Mesenchymal stem cell (in vitro differentiated cells and primary cell): ENCODE measurements at regions not wholly inside any gene's neighbourhood (a gene's known extent, or its start where the extent isn't known, plus 50 kb on each side); places are given as distances from the start of the nearest gene placed in this dataset.

Source experiments
- DNase-seq: peaks from one replicate; pipeline ENCODE4 v3.0.0-alpha.2; 2013
- H2AFZ ChIP-seq: one replicate; pipeline ENCODE4 v1.6.1; 2013; ENCODE audit warnings: low read depth, mild to moderate bottlenecking, control low read depth, inconsistent platforms, low read length, moderate library complexity
- H2AK5ac ChIP-seq: 2 replicates; pipeline ENCODE4 v1.6.1; 2013; ENCODE audit warnings: low read length, moderate library complexity, mild to moderate bottlenecking, inconsistent platforms; ENCODE audit not compliant: severe bottlenecking
- H2BK120ac ChIP-seq: one replicate; pipeline ENCODE4 v1.6.1; 2013; ENCODE audit warnings: low read depth, mild to moderate bottlenecking, inconsistent platforms, low read length, moderate library complexity
- H2BK12ac ChIP-seq, 2 experiments: one replicate each; pipeline ENCODE4 v1.6.1; 2013; ENCODE audit warnings: inconsistent platforms in 2 of 2, low read length in 2 of 2, mild to moderate bottlenecking in 2 of 2, moderate library complexity in 2 of 2, control low read depth in 1 of 2
- H2BK15ac ChIP-seq: one replicate; pipeline ENCODE4 v1.6.1; 2013; ENCODE audit warnings: mild to moderate bottlenecking, low read depth, inconsistent platforms; ENCODE audit not compliant: poor library complexity, severe bottlenecking
- H2BK5ac ChIP-seq: 2 replicates; pipeline ENCODE4 v1.6.1; 2013; ENCODE audit warnings: low read depth, mild to moderate bottlenecking, low read length, control low read depth, inconsistent platforms; ENCODE audit not compliant: poor library complexity, severe bottlenecking
- H3K14ac ChIP-seq, 2 experiments: one replicate each; pipeline ENCODE4 v1.6.1; 2013; ENCODE audit warnings: inconsistent platforms in 2 of 2, low read length in 2 of 2, control low read depth in 1 of 2, mild to moderate bottlenecking in 1 of 2, moderate library complexity in 1 of 2
- H3K18ac ChIP-seq, 2 experiments: one replicate each; pipeline ENCODE4 v1.6.1; 2013; ENCODE audit warnings: inconsistent platforms in 2 of 2, low read length in 2 of 2, control low read depth in 1 of 2, low read depth in 1 of 2, mild to moderate bottlenecking in 1 of 2
- H3K23ac ChIP-seq, 2 experiments: one replicate each; pipeline ENCODE4 v1.6.1; 2013; ENCODE audit warnings: inconsistent platforms in 2 of 2, low read length in 2 of 2, mild to moderate bottlenecking in 2 of 2, moderate library complexity in 2 of 2, control low read depth in 1 of 2
- H3K27ac ChIP-seq: 2 replicates; pipeline ENCODE4 v1.5.1; 2013; ENCODE audit warnings: mild to moderate bottlenecking, moderate library complexity, low read length, control low read depth, inconsistent platforms; ENCODE audit not compliant: poor library complexity, severe bottlenecking
- H3K27me3 ChIP-seq, 2 experiments: 2 replicates each; pipeline versions ENCODE4 v1.6.1 to v1.7.0; 2013; ENCODE audit warnings: low read length in 2 of 2, mild to moderate bottlenecking in 2 of 2, moderate library complexity in 2 of 2, control low read depth in 1 of 2, inconsistent platforms in 1 of 2; ENCODE audit not compliant: control insufficient read depth in 1 of 2, insufficient read depth in 1 of 2
- H3K36me3 ChIP-seq, 2 experiments: 2 replicates each; pipeline versions ENCODE4 v1.6.1 to v1.7.0; 2013; ENCODE audit warnings: low read length in 2 of 2, control low read depth in 1 of 2, inconsistent platforms in 1 of 2, low read depth in 1 of 2, mild to moderate bottlenecking in 1 of 2; ENCODE audit not compliant: insufficient read depth in 2 of 2, control insufficient read depth in 1 of 2
- H3K4ac ChIP-seq, 2 experiments: one replicate each; pipeline ENCODE4 v1.6.1; 2013; ENCODE audit warnings: inconsistent platforms in 2 of 2, low read length in 2 of 2, mild to moderate bottlenecking in 2 of 2, moderate library complexity in 2 of 2, control low read depth in 1 of 2, low read depth in 1 of 2
- H3K4me1 ChIP-seq: 2 replicates; pipeline ENCODE4 v1.6.1; 2013; ENCODE audit warnings: low read depth, low read length, control low read depth; ENCODE audit not compliant: control insufficient read depth, insufficient read depth
- H3K4me2 ChIP-seq: 2 replicates; pipeline ENCODE4 v1.6.1; 2013; ENCODE audit warnings: low read length, mild to moderate bottlenecking, inconsistent platforms; ENCODE audit not compliant: poor library complexity, severe bottlenecking
- H3K4me3 ChIP-seq, 2 experiments: 2 replicates each; pipeline versions ENCODE4 v1.5.1 to v1.7.0; 2013; ENCODE audit warnings: low read length in 2 of 2, mild to moderate bottlenecking in 2 of 2, control low read depth in 1 of 2, low read depth in 1 of 2; ENCODE audit not compliant: insufficient read depth in 1 of 2
- H3K79me1 ChIP-seq: replicated peaks from 2 replicates; pipeline ENCODE4 v1.6.1; 2013; ENCODE audit warnings: mild to moderate bottlenecking, control low read depth, low read length, inconsistent platforms; ENCODE audit not compliant: poor library complexity, severe bottlenecking
- H3K9ac ChIP-seq: 2 replicates; pipeline ENCODE4 v1.7.0; 2013; ENCODE audit warnings: mild to moderate bottlenecking, low read length, moderate library complexity
- H3K9me3 ChIP-seq: 2 replicates; pipeline ENCODE4 v1.7.0; 2013; ENCODE audit warnings: mild to moderate bottlenecking, low read length; ENCODE audit not compliant: control insufficient read depth
- H4K8ac ChIP-seq: one replicate; pipeline ENCODE4 v1.6.1; 2013; ENCODE audit warnings: inconsistent platforms, mild to moderate bottlenecking, low read length, moderate library complexity
- H4K91ac ChIP-seq: one replicate; pipeline ENCODE4 v1.6.1; 2013; ENCODE audit warnings: mild to moderate bottlenecking, low read length, inconsistent platforms
- WGBS: methylation state at CpG from one replicate; pipeline ENCODE4 v1.1.7; 2013; ENCODE audit warnings: mixed read lengths; 5-methylcytosine and 5-hydroxymethylcytosine counted together

- H2BK15ac ChIP-seq, result no peak overlapping the region
- H2BK5ac ChIP-seq, result no peak overlapping the region
- no peak for DNase-seq
- H3K79me1 ChIP-seq, result no peaks in the 10 kb centered on the region
- H3K4me2 ChIP-seq, result no peak overlapping the region
- no peak overlapping the region for H2AFZ ChIP-seq
- H3K18ac ChIP-seq, result no peak overlapping the region
- H4K91ac ChIP-seq, result no peak overlapping the region
- no peak overlapping the region for H2AK5ac ChIP-seq
- H3K9me3 ChIP-seq, result no peaks in the 10 kb centered on the region
- H2BK120ac ChIP-seq, result no peak overlapping the region
- no peak overlapping the region for H3K4me3 ChIP-seq
- no peak overlapping the region for H4K8ac ChIP-seq
- H3K36me3 ChIP-seq, result no peaks in the 10 kb centered on the region
- no peak overlapping the region for H3K14ac ChIP-seq
- no peak overlapping the region for H3K23ac ChIP-seq
- H3K27ac ChIP-seq, result no peak overlapping the region
- H3K27me3 ChIP-seq, result no peaks in the 10 kb centered on the region
- WGBS, result 57% methylated on average over 4 of the region's 4 CpGs
- H2BK12ac ChIP-seq, result no peak overlapping the region
- no peak overlapping the region for H3K4ac ChIP-seq
- no peaks in the 10 kb centered on the region for H3K4me1 ChIP-seq
- no peak overlapping the region for H3K9ac ChIP-seq
Measured at GRCh38 chr2:107062173-107062572, 176.2 kb upstream of the ST6GAL2 start.

- no peak overlapping the region for H3K23ac ChIP-seq
- no peaks in the 10 kb centered on the region for H3K9me3 ChIP-seq
- no peaks in the 10 kb centered on the region for H3K4me1 ChIP-seq
- no peak overlapping the region for H4K91ac ChIP-seq
- H3K36me3 ChIP-seq, result no peaks in the 10 kb centered on the region
- no peak overlapping the region for H3K4me3 ChIP-seq
- DNase-seq, result no peak
- H2BK120ac ChIP-seq, result no peak overlapping the region
- no peak overlapping the region for H3K27ac ChIP-seq
- H3K9ac ChIP-seq, result no peak overlapping the region
- no peak overlapping the region for H3K4me2 ChIP-seq
- H3K27me3 ChIP-seq, result no peaks in the 10 kb centered on the region
- no peak overlapping the region for H2AK5ac ChIP-seq
- H3K79me1 ChIP-seq, result no peaks in the 10 kb centered on the region
- H3K14ac ChIP-seq, result no peak overlapping the region
- no peak overlapping the region for H3K4ac ChIP-seq
- no peak overlapping the region for H2BK12ac ChIP-seq
- no peak overlapping the region for H2BK5ac ChIP-seq
- 51% methylated on average over 4 of the region's 5 CpGs for WGBS
- no peak overlapping the region for H2AFZ ChIP-seq
- H2BK15ac ChIP-seq, result no peak overlapping the region
- no peak overlapping the region for H3K18ac ChIP-seq
- no peak overlapping the region for H4K8ac ChIP-seq
Measured at GRCh38 chr2:107062599-107063220, 176.7 kb upstream of the ST6GAL2 start.

GRCh38 chr2:107063228-107063627 lies 177.3 kb upstream of the ST6GAL2 start:
- no peak overlapping the region for H3K4me2 ChIP-seq

GRCh38 chr2:107064750-107065149 lies 178.8 kb upstream of the ST6GAL2 start:
- no peaks in the 10 kb centered on the region for H3K9me3 ChIP-seq
- no peaks in the 10 kb centered on the region for H3K4me1 ChIP-seq
- H2BK12ac ChIP-seq, result no peak overlapping the region
- H2BK5ac ChIP-seq, result no peak overlapping the region
- H3K14ac ChIP-seq, result no peak overlapping the region
- H3K4me2 ChIP-seq, result no peak overlapping the region
- no peak overlapping the region for H4K8ac ChIP-seq
- H3K23ac ChIP-seq, result no peak overlapping the region
- no peaks in the 10 kb centered on the region for H3K36me3 ChIP-seq
- no peak overlapping the region for H2AK5ac ChIP-seq
- DNase-seq, result no peak
- no peaks in the 10 kb centered on the region for H3K27me3 ChIP-seq
- no peak overlapping the region for H3K4ac ChIP-seq
- no peak overlapping the region for H2BK120ac ChIP-seq
- H3K4me3 ChIP-seq, result no peak overlapping the region
- WGBS, result 71% methylated on average over 6 of the region's 6 CpGs
- H4K91ac ChIP-seq, result no peak overlapping the region
- no peak overlapping the region for H2AFZ ChIP-seq
- H2BK15ac ChIP-seq, result no peak overlapping the region
- H3K79me1 ChIP-seq, result no peaks in the 10 kb centered on the region
- H3K27ac ChIP-seq, result no peak overlapping the region
- no peak overlapping the region for H3K9ac ChIP-seq
- H3K18ac ChIP-seq, result no peak overlapping the region

More at GRCh38 chr2:107063228-107063627, 177.3 kb upstream of the ST6GAL2 start:
- Histone ChIP-seq H2BK12ac (no peak overlapping the region), H3K18ac (no peak overlapping the region), H3K79me1 (no peaks in the 10 kb centered on the region), H2BK15ac (no peak overlapping the region), H3K9ac (no peak overlapping the region), H3K23ac (no peak overlapping the region), H3K14ac (no peak overlapping the region), H3K9me3 (no peaks in the 10 kb centered on the region), H2AFZ (no peak overlapping the region), H3K4ac (no peak overlapping the region), H3K27me3 (no peaks in the 10 kb centered on the region), H3K4me1 (no peaks in the 10 kb centered on the region), H2AK5ac (no peak overlapping the region), H4K8ac (no peak overlapping the region), H3K4me3 (no peak overlapping the region), H2BK5ac (no peak overlapping the region), H2BK120ac (no peak overlapping the region), H4K91ac (no peak overlapping the region), H3K36me3 (no peaks in the 10 kb centered on the region), H3K27ac (no peak overlapping the region)
- 96% methylated on average over 2 of the region's 3 CpGs for WGBS
- DNase-seq, result no peak
